Thyroid gland (tissue), 4 donors: ENCODE measurements at regions not wholly inside any gene's neighbourhood (a gene's known extent, or its start where the extent isn't known, plus 50 kb on each side); places are given as distances from the start of the nearest gene placed in this dataset.

Experiments used
- DNase-seq, 2 donors: peaks; one replicate each; pipeline ENCODE4 v3.0.0-alpha.2; 2019
- H3K27ac ChIP-seq, 3 donors: fragments of 200-600 bp; sonication (generic); 1 replicate in 2 of 3; 2 replicates in 1 of 3; pipeline ENCODE4 v1.5.1; 2016 to 2019; ENCODE audit warnings: mild to moderate bottlenecking in 1 of 3, moderate library complexity in 1 of 3
- H3K27me3 ChIP-seq: fragments of 200-600 bp; sonication (generic); one replicate; pipeline ENCODE4 v1.5.1; 2019
- H3K36me3 ChIP-seq, 2 donors: fragments of 200-600 bp; sonication (generic); one replicate each; pipeline ENCODE4 v1.5.1; 2016 to 2019
- H3K4me1 ChIP-seq, 2 donors: fragments of 200-600 bp; sonication (generic); one replicate each; pipeline ENCODE4 v1.5.1; 2017 to 2019
- H3K4me3 ChIP-seq, 3 donors: fragments of 200-600 bp; sonication (generic); replicated peaks in 1 of 3; 1 replicate in 2 of 3; 2 replicates in 1 of 3; pipeline ENCODE4 v1.5.1; 2016; ENCODE audit warnings: mild to moderate bottlenecking in 1 of 3
- H3K9me3 ChIP-seq: fragments of 200-600 bp; sonication (generic); one replicate; pipeline ENCODE4 v1.5.1; 2017
- POLR2A ChIP-seq, 2 donors: fragments of 450-650 bp; IDR thresholded peaks; one replicate each; pipeline ENCODE4 v1.6.1; 2017; ENCODE audit warnings: antibody characterized with exemption in 2 of 2, mild to moderate bottlenecking in 2 of 2, moderate library complexity in 1 of 2
- WGBS, 2 donors: methylation state at CpG; one replicate each; pipeline ENCODE4 v1.1.5; 2017; 5-methylcytosine and 5-hydroxymethylcytosine counted together
- intact Hi-C: fragments of 100-400 bp; cut with DNase I; formaldehyde crosslinking; loops from one replicate; pipeline ENCODE4 v1.15.1; 2023
- TF ChIP-seq, protein P1 (sequence below), 6 experiments: fragments of 200-600 bp in 3 of 6; fragments of 450-650 bp in 3 of 6; sonication (generic) in 3 of 6; IDR thresholded peaks; one replicate each; pipeline ENCODE4 v1.5.1; 2016 to 2019; ENCODE audit warnings: antibody characterized with exemption in 6 of 6, mild to moderate bottlenecking in 2 of 6, inconsistent platforms in 1 of 6, moderate library complexity in 1 of 6

DNA sequence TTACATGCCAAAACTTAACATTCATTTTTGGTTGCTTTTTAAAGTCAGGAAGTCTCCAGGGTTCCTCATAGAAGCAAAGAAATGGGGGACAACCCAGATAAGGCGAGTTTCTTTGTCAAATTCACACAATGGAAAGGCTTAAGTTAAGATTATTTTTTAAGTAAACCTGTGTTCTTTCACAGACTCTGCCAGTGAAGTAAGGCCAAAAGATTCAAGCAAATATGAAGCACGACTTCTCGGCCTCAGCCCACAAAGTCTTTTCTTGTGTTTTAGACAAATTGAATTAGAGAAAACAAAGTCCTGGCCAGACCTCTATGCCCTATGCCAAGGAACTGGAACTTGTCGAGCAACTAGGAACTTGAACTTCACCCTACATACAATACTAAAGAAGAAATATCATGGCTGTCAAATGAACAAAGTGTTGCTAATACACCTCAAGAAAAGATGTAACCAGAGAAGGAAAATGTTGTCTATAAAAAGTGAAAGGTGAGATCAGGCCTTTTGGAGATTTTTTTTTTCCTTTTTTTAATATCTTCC, 540.0 kb upstream of the JARID2 start:
- H3K9me3 ChIP-seq, result no peaks in the 10 kb centered on the region
- WGBS, 2 donors, result 45 to 64% methylated on average over 4 of the region's 4 CpGs
- H3K4me1 ChIP-seq, result peaks cover 0 to 8% of the 10 kb centered on the region in 2 donors
- DNase-seq, result no peak
- H3K27me3 ChIP-seq, result no peaks in the 10 kb centered on the region
- TF ChIP-seq, protein P1, sequence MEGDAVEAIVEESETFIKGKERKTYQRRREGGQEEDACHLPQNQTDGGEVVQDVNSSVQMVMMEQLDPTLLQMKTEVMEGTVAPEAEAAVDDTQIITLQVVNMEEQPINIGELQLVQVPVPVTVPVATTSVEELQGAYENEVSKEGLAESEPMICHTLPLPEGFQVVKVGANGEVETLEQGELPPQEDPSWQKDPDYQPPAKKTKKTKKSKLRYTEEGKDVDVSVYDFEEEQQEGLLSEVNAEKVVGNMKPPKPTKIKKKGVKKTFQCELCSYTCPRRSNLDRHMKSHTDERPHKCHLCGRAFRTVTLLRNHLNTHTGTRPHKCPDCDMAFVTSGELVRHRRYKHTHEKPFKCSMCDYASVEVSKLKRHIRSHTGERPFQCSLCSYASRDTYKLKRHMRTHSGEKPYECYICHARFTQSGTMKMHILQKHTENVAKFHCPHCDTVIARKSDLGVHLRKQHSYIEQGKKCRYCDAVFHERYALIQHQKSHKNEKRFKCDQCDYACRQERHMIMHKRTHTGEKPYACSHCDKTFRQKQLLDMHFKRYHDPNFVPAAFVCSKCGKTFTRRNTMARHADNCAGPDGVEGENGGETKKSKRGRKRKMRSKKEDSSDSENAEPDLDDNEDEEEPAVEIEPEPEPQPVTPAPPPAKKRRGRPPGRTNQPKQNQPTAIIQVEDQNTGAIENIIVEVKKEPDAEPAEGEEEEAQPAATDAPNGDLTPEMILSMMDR (IDR thresholded peaks at IDR 0.05), result no peak
- no peak for TF ChIP-seq POLR2A (IDR thresholded peaks at IDR 0.05)
- intact Hi-C loops, result no loop called here
- no peak overlapping the region for H3K4me3 ChIP-seq
- peak overlapping the region in 1 of 3 donors; percentile 2 for H3K27ac ChIP-seq
- no peaks in the 10 kb centered on the region for H3K36me3 ChIP-seq

- TF ChIP-seq, protein P1 (IDR thresholded peaks at IDR 0.05), result no peak
- TF ChIP-seq POLR2A (IDR thresholded peaks at IDR 0.05), result no peak
- intact Hi-C loops, result no loop called here
- DNase-seq, result no peak
- Histone ChIP-seq H3K9me3 (no peaks in the 10 kb centered on the region), H3K27ac (no peak overlapping the region), H3K4me3 (no peak overlapping the region), H3K36me3 (no peaks in the 10 kb centered on the region), H3K27me3 (no peaks in the 10 kb centered on the region), H3K4me1 (peaks cover 0 to 8% of the 10 kb centered on the region in 2 donors)
- WGBS, 2 donors, result 72 to 74% methylated on average over 12 of the region's 12 CpGs
Observed at GRCh38 chr6:14706378-14706929, 539.4 kb upstream of the JARID2 start.

DNA sequence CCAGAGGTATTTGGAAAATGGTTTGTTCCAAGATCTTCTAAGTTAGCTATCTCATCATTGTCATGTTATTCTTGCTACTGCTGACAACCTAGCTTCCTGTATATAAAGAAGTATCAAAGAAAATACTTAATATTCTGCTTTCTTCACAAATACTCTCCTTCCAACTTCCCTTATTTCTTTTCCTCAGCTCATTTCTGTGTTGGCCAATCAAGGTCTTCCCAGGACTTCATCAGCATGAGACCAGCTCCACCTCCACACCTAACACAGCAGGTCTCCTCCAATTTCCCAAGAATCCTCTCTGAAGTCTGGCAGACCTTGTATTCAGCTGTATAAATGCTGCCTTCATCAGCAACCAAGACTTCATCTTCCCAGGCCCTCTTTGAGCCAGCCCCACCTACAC, 538.6 kb upstream of the JARID2 start:
- DNase-seq, result no peak
- peaks cover 0 to 8% of the 10 kb centered on the region in 2 donors for H3K4me1 ChIP-seq
- no peak for TF ChIP-seq POLR2A (IDR thresholded peaks at IDR 0.05)
- TF ChIP-seq, protein P1 (IDR thresholded peaks at IDR 0.05), result no peak
- no peaks in the 10 kb centered on the region for H3K36me3 ChIP-seq
- H3K4me3 ChIP-seq, result no peak overlapping the region
- intact Hi-C loops, result no loop called here
- H3K27ac ChIP-seq, result no peak overlapping the region
- no peaks in the 10 kb centered on the region for H3K27me3 ChIP-seq
- no peaks in the 10 kb centered on the region for H3K9me3 ChIP-seq

GRCh38 chr6:14707971-14708465, 537.9 kb upstream of the JARID2 start:
- no peak overlapping the region for H3K4me3 ChIP-seq
- no peaks in the 10 kb centered on the region for H3K36me3 ChIP-seq
- TF ChIP-seq POLR2A (IDR thresholded peaks at IDR 0.05), result no peak
- TF ChIP-seq, protein P1 (IDR thresholded peaks at IDR 0.05), result no peak
- no peaks in the 10 kb centered on the region for H3K9me3 ChIP-seq
- H3K4me1 ChIP-seq, result peaks cover 0 to 8% of the 10 kb centered on the region in 2 donors
- H3K27me3 ChIP-seq, result no peaks in the 10 kb centered on the region
- 94 to 97% methylated on average over 2 of the region's 2 CpGs for WGBS, 2 donors
- no peak for DNase-seq
- intact Hi-C loops, result no loop called here
- no peak overlapping the region for H3K27ac ChIP-seq

DNA sequence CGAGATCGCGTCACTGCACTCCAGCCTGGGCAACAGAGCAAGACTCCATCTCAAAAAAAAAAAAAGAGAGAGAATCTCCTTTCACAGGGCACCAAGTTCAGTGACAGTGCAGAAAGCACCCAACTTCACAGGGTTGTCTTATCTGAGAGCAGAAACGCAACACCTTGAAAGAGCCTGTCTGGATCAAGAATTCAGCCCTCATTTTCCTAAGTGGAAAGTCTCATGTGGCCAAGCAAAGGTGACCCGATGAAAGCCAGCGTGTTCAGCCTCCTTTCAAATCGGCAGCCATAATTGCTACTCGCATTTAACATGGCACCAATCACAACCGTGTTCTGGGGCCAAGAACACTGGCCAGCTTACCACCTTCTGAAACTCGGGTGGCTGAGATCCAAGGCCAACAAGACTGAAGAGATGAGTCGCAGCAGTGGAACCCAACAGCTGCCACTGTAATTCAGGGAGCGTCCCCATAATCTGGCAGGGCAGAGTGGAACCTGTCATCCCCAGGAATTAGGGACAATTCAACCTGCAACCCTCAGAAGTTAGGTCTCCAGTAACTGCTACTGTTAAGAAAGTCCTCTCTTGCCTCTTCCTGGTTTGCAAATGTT, 536.7 kb upstream of the JARID2 start:
- intact Hi-C loops, result no loop called here
- Histone ChIP-seq H3K27ac (no peak overlapping the region), H3K36me3 (no peaks in the 10 kb centered on the region), H3K4me1 (peaks cover 0 to 8% of the 10 kb centered on the region in 2 donors), H3K9me3 (no peaks in the 10 kb centered on the region), H3K4me3 (no peak overlapping the region), H3K27me3 (no peaks in the 10 kb centered on the region)
- TF ChIP-seq POLR2A (IDR thresholded peaks at IDR 0.05), result no peak
- TF ChIP-seq, protein P1 (IDR thresholded peaks at IDR 0.05), result no peak
- 91 to 97% methylated on average over 10 to 12 of the region's 12 CpGs for WGBS, 2 donors
- DNase-seq, result no peak
